OCI-LY7 (cell line): ENCODE measurements at regions not wholly inside any gene's neighbourhood (a gene's known extent, or its start where the extent isn't known, plus 50 kb on each side); places are given as distances from the start of the nearest gene placed in this dataset.

ENCODE experiments used
- CTCF ChIP-seq: fragments of 200-600 bp; sonication (generic); conservative IDR thresholded peaks from 2 replicates; pipeline ENCODE4 v1.5.1; 2014; ENCODE audit warnings: mild to moderate bottlenecking, antibody characterized with exemption, low read length, moderate library complexity, mixed read lengths
- EZH2phosphoT487 ChIP-seq: fragments of 200-600 bp; sonication (generic); IDR thresholded peaks from 2 replicates; pipeline ENCODE4 v1.6.1; 2018; ENCODE audit warnings: low read depth, borderline replicate concordance, mild to moderate bottlenecking, mixed run types, antibody characterized with exemption, low read length, moderate library complexity, mixed read lengths

GRCh38 chr6:2608503-2608902 is 142.2 kb downstream of the MYLK4 start:
- TF ChIP-seq CTCF (no peak), EZH2phosphoT487 (no peak)
